Subcutaneous abdominal adipose tissue (tissue), 5 donors: ENCODE measurements at regions not wholly inside any gene's neighbourhood (a gene's known extent, or its start where the extent isn't known, plus 50 kb on each side); places are given as distances from the start of the nearest gene placed in this dataset.

Source experiments
- H3K27ac ChIP-seq: one replicate; pipeline ENCODE4 v1.7.0; 2013; ENCODE audit warnings: low read depth, mild to moderate bottlenecking, inconsistent platforms, low read length, moderate library complexity
- H3K27me3 ChIP-seq, 5 donors: one replicate each; pipeline ENCODE4 v1.7.0; 2013; ENCODE audit warnings: low read length in 5 of 5, inconsistent platforms in 1 of 5; ENCODE audit not compliant: control insufficient read depth in 5 of 5, insufficient read depth in 4 of 5
- H3K36me3 ChIP-seq, 5 donors: one replicate each; pipeline ENCODE4 v1.7.0; 2013; ENCODE audit warnings: low read length in 5 of 5; ENCODE audit not compliant: control insufficient read depth in 5 of 5, insufficient read depth in 5 of 5
- H3K4me1 ChIP-seq, 5 donors: one replicate each; pipeline ENCODE4 v1.7.0; 2013; ENCODE audit warnings: low read length in 5 of 5, mild to moderate bottlenecking in 3 of 5, moderate library complexity in 1 of 5; ENCODE audit not compliant: control insufficient read depth in 5 of 5, insufficient read depth in 5 of 5
- H3K4me3 ChIP-seq, 5 donors: one replicate each; pipeline ENCODE4 v1.7.0; 2013; ENCODE audit warnings: low read length in 5 of 5, low read depth in 1 of 5
- H3K9ac ChIP-seq, 5 donors: one replicate each; pipeline ENCODE4 v1.7.0; 2013; ENCODE audit warnings: low read length in 5 of 5, mild to moderate bottlenecking in 4 of 5, moderate library complexity in 3 of 5
- H3K9me3 ChIP-seq, 5 donors: one replicate each; pipeline ENCODE4 v1.7.0; 2013; ENCODE audit warnings: low read length in 5 of 5; ENCODE audit not compliant: control insufficient read depth in 5 of 5
- donor health status: healthy.
- donor health status: healthy.
- donor health status: healthy.
- donor health status: healthy.
- donor health status: healthy.

DNA sequence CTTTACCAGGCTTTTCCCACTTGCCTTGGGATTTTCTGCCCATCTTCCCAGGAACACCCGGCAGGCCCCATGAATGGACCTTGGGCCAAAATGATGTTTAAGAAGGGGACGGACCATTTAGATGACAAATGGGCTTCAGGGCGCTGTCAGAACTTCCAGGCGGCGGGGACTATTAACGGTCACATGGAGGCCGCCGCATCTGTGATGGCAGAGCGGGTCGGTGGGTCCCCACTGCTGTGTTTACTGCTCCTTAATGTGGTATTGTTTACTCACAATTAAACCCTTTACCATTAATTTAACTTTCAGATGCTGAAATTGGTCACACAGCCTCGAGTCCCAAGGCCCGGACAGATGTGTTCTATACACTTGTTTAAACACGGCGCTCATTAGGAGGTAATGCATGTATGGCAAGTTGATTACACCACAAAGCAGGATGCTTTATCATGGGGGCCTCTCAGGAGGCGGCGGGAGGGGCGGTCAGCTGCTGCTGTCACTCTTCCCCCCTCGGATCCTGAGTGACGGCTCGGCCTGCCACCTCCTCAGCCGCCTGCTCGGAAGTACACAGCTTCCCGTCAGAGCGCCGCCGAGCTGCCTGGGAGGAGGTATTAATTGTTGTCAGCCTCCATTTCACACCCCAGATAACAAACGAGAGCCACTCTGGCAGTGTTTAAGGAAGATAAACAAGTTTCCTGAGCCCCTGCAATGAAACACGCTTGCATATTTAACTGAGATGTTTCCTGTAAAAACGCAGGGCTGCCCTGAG lies 83.9 kb upstream of the IRX3 start:
- Histone ChIP-seq H3K9ac (no peak overlapping the region), H3K27me3 (peaks cover 5 to 19% (median 15%) of the 10 kb centered on the region in 5 donors), H3K9me3 (no peaks in the 10 kb centered on the region), H3K36me3 (no peaks in the 10 kb centered on the region), H3K27ac (no peak overlapping the region), H3K4me3 (no peak overlapping the region), H3K4me1 (peaks cover 0 to 8% (median 3%) of the 10 kb centered on the region in 5 donors)

DNA sequence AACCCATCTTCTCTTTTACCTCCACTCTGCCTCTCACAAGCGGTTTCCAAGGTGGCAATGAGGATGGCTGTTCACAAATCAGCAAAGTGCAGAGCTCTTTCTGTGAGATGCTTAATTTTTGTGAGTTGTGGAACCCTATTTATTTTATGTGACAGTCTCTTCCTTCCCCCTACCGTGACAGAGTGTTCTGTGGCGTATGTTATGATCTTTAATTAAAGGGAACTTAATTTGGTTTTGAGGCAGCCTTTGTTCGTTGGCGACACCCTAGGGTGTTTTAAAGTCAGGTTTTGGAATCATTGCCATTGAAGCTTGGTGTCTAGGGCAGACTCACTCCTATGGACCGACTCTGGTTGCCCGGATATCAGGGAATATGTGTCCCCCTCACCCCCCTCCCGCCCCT lies 83.3 kb upstream of the IRX3 start:
- no peak overlapping the region for H3K9ac ChIP-seq
- peaks cover 0 to 8% (median 3%) of the 10 kb centered on the region in 5 donors for H3K4me1 ChIP-seq
- H3K27me3 ChIP-seq, result peaks cover 3 to 16% (median 15%) of the 10 kb centered on the region in 5 donors
- H3K27ac ChIP-seq, result no peak overlapping the region
- no peaks in the 10 kb centered on the region for H3K36me3 ChIP-seq
- no peaks in the 10 kb centered on the region for H3K9me3 ChIP-seq
- no peak overlapping the region for H3K4me3 ChIP-seq

DNA sequence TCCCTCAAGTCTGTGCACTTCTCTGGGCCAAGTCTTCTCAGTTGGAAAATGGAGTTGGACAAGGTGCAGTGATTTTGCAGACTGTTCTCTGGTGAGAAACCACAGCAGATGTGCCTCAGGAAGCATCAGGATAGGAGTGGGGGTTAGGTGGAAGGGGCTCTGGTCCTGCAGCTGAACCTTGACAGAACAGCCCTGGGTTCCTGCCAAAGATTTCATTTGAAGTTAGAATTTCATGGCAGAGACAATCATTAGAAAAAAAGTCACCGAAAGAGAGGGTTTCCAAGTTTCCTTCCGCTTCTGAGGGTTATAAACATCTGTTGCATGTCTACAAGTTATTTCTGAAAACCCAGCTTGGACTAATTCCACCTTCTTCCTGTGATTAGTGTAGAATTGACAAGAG lies 80.4 kb upstream of the IRX3 start:
- no peak overlapping the region for H3K9ac ChIP-seq
- peaks cover 0 to 3% (median 0%) of the 10 kb centered on the region in 5 donors for H3K4me1 ChIP-seq
- H3K4me3 ChIP-seq, result no peak overlapping the region
- no peaks in the 10 kb centered on the region for H3K36me3 ChIP-seq
- H3K27ac ChIP-seq, result no peak overlapping the region
- H3K9me3 ChIP-seq, result no peaks in the 10 kb centered on the region
- H3K27me3 ChIP-seq, result peaks cover 5 to 18% (median 11%) of the 10 kb centered on the region in 5 donors

DNA sequence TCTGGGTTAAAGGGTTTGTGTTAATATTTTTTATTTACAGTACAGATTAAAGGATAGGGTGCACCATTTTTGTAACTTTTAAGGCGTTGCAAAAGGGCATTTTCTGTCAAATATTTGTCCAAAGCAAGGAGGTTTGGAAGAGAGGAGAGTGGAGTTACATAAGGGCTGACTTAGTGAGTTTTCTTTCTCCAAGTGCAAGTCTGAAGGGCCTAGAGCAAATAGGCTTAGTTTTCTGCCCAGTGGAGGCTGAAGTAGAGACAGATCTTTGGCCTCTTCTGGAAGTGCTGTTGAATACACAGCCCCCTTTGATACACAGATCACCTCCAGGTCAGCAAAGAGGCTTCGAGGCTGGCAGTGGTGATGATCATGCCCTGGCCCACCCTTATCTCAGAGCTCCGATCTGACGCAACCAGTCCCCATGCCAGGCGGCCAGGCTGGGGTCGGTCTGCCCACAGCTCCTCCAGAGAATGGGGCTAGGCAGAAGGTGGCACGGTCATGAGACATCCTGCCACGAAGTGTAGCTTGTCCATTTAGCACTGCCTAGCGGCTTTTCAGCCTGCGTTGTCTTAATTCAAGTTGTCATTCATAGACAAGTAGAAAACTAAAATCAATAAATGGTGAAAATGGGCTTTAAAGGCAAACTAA lies 79.5 kb upstream of the IRX3 start:
- no peaks in the 10 kb centered on the region for H3K9me3 ChIP-seq
- H3K27me3 ChIP-seq, result peaks cover 5 to 18% (median 10%) of the 10 kb centered on the region in 5 donors
- H3K4me1 ChIP-seq, result peaks cover 0 to 3% (median 0%) of the 10 kb centered on the region in 5 donors
- no peak overlapping the region for H3K27ac ChIP-seq
- H3K9ac ChIP-seq, result no peak overlapping the region
- no peak overlapping the region for H3K4me3 ChIP-seq
- no peaks in the 10 kb centered on the region for H3K36me3 ChIP-seq

DNA sequence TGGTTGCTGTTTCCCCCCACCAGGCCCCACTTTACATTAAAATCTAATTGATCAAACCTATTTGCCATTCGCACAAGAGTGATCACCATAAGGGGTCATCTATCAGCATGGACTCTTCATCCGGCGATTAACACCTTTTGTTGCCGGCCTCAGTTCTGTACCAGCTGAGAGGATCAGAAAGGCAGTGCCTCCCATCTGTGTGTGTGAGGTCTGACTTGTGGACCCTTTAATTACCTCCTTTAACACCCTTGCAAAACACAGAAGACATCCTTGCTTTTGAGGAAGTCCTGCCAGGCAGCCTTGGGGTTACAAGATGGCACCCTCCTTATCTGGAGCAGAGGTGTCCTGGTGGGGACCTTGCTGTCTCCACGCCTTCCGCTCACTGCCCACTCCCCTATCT lies 77.2 kb upstream of the IRX3 start:
- Histone ChIP-seq H3K27me3 (peaks cover 0 to 16% (median 8%) of the 10 kb centered on the region in 5 donors), H3K4me3 (no peak overlapping the region), H3K36me3 (no peaks in the 10 kb centered on the region), H3K4me1 (peaks cover 0 to 2% (median 0%) of the 10 kb centered on the region in 5 donors), H3K9me3 (no peaks in the 10 kb centered on the region), H3K9ac (no peak overlapping the region), H3K27ac (no peak overlapping the region)

DNA sequence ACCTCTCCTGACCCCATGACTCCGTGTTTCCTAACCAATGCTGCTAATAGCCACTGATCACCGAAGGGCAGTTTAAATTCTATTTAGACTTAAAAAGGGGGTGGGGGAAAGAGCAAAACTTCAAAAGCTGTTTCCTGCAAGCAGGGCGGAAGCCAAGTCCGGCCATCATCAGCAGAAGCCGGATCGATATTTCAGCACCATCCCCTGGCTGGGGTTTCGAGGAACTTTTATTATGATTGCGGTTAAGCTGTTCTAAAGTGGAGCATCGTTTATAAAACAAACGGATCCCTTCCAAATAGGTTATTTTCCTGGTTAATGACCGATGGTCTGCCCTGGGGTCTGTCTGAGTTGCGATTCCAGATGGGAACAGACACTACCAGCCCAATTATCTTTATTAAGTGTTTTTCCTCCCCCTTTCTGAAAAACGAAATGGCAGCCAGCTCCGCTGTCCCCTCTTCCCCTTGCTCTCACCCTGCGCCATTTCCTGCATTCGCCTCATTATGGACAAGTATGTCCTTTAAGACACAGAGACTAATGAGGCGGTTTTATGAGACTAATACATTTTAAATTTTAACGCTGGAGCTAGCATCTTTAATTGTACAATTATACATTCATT lies 76.1 kb upstream of the IRX3 start:
- H3K36me3 ChIP-seq, result no peaks in the 10 kb centered on the region
- H3K4me1 ChIP-seq, result peaks cover 0 to 2% (median 0%) of the 10 kb centered on the region in 5 donors
- H3K27me3 ChIP-seq, result peaks cover 0 to 16% (median 12%) of the 10 kb centered on the region in 5 donors
- H3K9me3 ChIP-seq, result no peaks in the 10 kb centered on the region
- H3K27ac ChIP-seq, result no peak overlapping the region
- no peak overlapping the region for H3K4me3 ChIP-seq
- H3K9ac ChIP-seq, result no peak overlapping the region

DNA sequence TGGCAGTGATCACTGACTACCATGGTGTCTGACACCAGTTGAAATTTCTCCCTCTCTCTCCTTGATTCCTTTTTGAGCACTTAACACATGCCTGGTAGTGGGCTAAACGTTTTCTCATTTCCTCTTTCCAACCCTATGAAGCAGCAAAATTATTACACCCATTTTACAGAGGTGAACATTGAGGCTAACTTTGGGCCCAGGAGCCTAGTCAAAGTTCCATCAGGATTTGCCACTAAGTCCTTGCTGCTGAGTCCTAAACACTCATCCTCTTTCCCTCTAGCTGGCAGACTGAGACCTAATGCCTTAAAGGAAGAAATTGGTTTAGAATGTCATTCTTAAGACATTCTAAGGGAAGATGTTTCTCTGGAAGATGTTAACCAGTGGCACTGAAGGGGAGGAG lies 74.7 kb upstream of the IRX3 start:
- Histone ChIP-seq H3K27me3 (peaks cover 0 to 16% (median 12%) of the 10 kb centered on the region in 5 donors), H3K9ac (no peak overlapping the region), H3K9me3 (no peaks in the 10 kb centered on the region), H3K36me3 (no peaks in the 10 kb centered on the region), H3K4me3 (no peak overlapping the region), H3K4me1 (peaks cover 0 to 2% (median 0%) of the 10 kb centered on the region in 5 donors), H3K27ac (no peak overlapping the region)

DNA sequence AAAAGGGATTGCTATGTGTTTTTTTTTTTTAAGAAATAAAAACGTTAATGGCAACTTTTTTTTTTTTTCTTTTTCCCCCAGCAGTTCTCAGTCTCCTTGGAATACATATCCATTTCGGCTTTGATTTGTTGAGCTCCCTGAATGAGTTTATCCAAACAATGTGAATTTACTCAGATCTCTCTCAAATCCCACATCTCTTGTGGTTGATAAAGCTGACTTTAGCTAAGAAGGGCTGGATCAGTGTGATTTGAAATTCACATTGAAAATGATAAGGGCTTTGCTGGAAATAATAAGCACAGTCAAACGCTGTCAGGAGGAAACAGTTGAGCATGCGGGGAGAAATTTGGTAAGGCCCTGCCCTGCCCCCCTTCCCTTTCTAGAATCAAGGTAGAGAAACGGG lies 74.1 kb upstream of the IRX3 start:
- Histone ChIP-seq H3K27me3 (peaks cover 0 to 17% (median 12%) of the 10 kb centered on the region in 5 donors), H3K9me3 (no peaks in the 10 kb centered on the region), H3K9ac (no peak overlapping the region), H3K36me3 (no peaks in the 10 kb centered on the region), H3K27ac (no peak overlapping the region), H3K4me3 (no peak overlapping the region), H3K4me1 (peaks cover 0 to 2% (median 0%) of the 10 kb centered on the region in 5 donors)

DNA sequence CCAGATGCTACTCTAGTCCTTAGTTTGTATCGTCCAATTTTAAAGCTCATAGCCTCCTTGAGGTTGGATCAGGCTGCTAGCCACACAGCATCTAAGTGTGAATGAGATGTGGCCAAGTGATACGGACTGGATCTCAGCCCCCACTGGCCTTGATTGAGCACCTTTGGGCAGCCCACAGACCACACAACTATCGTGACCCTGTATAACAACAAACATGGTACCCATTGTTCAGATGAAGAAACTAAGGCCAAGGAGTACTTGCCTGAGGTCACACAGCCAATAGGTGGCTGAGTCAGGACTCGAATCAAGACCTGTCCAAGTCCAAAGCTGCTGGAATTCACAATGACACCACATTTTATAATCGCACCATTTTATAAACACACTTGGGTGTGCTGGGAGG lies 73.0 kb upstream of the IRX3 start:
- H3K36me3 ChIP-seq, result no peaks in the 10 kb centered on the region
- H3K9me3 ChIP-seq, result peaks cover 0 to 3% (median 0%) of the 10 kb centered on the region in 5 donors
- peaks cover 0 to 2% (median 0%) of the 10 kb centered on the region in 5 donors for H3K4me1 ChIP-seq

DNA sequence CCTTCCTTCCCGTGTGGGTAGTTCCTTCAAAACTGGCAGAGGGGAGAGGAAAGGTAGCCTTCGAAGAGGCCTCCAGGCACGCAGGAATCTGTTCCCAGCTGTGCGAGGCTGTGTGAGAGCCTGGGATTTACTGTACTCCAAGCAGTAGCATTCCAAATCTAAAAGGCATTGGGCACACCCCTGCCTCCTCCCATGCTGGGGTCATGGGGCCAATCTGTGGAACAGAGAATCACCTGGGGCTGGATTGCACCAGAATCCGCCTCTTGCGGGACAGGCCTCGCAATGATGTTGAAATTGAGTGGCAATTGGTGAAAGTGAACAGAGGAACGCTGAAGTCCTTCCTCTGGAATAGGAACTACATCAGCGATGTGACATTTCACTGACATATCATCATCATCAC lies 72.5 kb upstream of the IRX3 start:
- peaks cover 0 to 3% (median 0%) of the 10 kb centered on the region in 5 donors for H3K9me3 ChIP-seq
- no peak overlapping the region for H3K27ac ChIP-seq
- H3K36me3 ChIP-seq, result no peaks in the 10 kb centered on the region
- H3K27me3 ChIP-seq, result peaks cover 0 to 17% (median 12%) of the 10 kb centered on the region in 5 donors
- no peak overlapping the region for H3K9ac ChIP-seq
- no peak overlapping the region for H3K4me3 ChIP-seq
- H3K4me1 ChIP-seq, result peaks cover 0 to 2% (median 0%) of the 10 kb centered on the region in 5 donors

More for the DNA sequence above, 73.0 kb upstream of the IRX3 start:
- H3K27ac ChIP-seq, result no peak overlapping the region
- H3K4me3 ChIP-seq, result no peak overlapping the region
- H3K27me3 ChIP-seq, result peaks cover 0 to 17% (median 12%) of the 10 kb centered on the region in 5 donors
- H3K9ac ChIP-seq, result no peak overlapping the region
